ENCODE measurements at regions not wholly inside any gene's neighbourhood (a gene's known extent, or its start where the extent isn't known, plus 50 kb on each side); places are given as distances from the start of the nearest gene placed in this dataset.
A peak's percentile ranks its signal among the peaks of the same experiment; 100 is the strongest.
"Not testable (repeated sequence)": the region's sequence is repeated elsewhere in the genome, so short reads cannot be mapped to it uniquely, and the experiment has no call there.

GRCh38 chrX:93868289-93868965, 194.4 kb downstream of the FAM133A start:
- no peak for DNase-seq (ENCODE audit: low spot score)

DNA sequence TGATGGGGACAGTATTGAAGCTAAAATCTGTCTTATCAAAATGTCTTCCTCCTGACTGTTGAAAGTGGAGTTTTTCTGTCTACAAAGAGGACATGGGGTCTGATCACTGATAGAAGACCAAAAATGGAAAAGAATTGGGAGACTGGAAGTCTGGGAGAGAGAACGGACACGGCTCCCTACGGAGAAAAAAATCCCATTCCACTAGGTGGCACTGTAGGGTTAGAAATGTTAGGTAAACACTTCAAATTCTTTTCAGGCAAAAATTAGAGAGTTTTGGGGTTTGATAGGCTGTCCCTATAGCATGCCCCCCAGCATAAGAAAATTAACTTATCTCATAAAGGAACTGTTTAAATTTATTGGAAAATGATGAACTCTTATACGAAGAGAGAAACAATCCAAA, 200.5 kb downstream of the FAM133A start:
- DNase-seq (ENCODE audit: low spot score), result peak; percentile 51

DNA sequence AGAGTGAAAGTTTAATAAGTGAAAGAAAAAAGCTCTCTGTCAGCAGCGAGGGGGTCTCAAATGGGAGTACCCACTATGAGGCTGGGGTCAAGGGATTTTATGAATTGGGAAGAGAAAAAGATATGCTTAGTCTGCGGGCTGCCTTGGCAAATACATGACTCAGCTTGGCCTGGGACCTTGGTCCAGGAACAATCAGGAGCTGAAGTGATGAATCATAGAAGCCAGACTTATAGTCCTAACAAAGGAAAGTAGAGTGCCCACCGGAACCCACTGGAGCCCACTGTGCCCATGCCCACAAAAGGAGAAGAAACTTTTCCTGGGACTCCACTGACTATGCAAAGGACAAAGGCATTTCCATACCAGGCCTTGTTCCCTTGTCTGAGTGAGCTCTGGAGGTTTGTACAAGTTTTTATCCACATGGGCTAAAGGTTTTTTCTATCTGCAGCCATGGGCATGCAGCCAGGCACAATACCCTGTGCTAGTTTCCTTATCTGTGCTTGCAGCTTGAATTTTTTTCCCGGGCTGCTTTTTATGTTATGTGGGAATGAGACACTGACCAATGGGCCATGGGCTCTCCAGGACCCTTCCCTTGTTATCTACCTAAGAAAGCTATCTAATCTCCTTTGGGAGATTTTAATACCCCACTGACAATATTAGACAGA, 201.7 kb downstream of the FAM133A start:
- DNase-seq (ENCODE audit: low spot score), result no peak

- not testable (repeated sequence) for DNase-seq (ENCODE audit: low spot score)
Observed at GRCh38 chrX:93921041-93921440, 247.0 kb downstream of the FAM133A start.

DNA sequence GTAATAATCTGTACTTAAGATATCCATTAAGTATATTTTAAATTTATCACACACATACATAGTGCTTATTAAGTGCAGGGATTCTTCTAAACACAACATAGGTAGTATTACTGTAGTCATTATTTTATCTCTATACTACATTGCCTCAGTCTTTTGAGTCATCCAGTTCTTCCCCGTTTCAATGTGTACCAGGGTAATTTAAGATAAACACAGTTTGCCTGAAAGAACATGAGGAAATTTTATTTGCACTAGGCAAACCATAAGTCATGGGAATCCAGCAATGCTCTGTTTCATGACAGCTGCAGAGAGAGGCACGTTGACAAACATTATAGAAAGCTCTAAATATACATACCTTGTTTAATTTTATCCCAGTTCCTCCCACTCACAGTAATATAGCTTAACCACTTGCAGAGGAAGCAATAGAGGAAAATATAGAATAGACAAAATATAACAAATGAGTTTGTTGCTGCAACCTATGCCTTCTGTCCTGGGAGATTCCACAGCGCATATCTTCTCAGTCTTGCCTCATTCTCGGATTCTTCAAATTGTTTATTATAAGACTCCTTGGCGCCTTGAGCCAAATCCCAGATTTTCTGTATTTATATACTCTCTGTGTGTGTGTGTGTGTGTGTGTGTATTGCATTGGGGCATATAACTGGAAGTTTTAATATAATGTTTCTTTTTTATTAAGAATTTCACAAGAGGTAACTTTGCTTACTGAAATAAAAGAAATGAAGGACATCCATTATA, 258.6 kb downstream of the FAM133A start:
- no peak for DNase-seq (ENCODE audit: low spot score)

GRCh38 chrX:93977641-93978040, 303.6 kb downstream of the FAM133A start:
- no peak for DNase-seq (ENCODE audit: low spot score)

- DNase-seq (ENCODE audit: low spot score), result peak; percentile 41
Observed at GRCh38 chrX:93985344-93986307, 311.6 kb downstream of the FAM133A start.

Data from RKO (cell line).